Calu3 (cell line): ENCODE measurements at regions not wholly inside any gene's neighbourhood (a gene's known extent, or its start where the extent isn't known, plus 50 kb on each side); places are given as distances from the start of the nearest gene placed in this dataset.

Experiments used
- BruUV-seq: library from RNA; stranded (reverse); fragments of 400-500 nt; replicated peaks from 2 replicates; lab custom pipeline; 2021; lab: Mats Ljungman, UMichigan
- CTCF ChIA-PET: fragments of 300-600 bp; sonication (Branson Sonifier 250); formaldehyde crosslinking; loops from one replicate; lab custom pipeline; 2022; ENCODE audit warnings: antibody characterized with exemption; lab: Charles Lee
- DNase-seq: peaks from one replicate; pipeline ENCODE4 v3.0.0; 2022
- H3K27ac Mint-ChIP-seq: one replicate; pipeline ENCODE4 v1.8.0; 2022; ENCODE audit warnings: mixed read lengths; ENCODE audit not compliant: unreplicated experiment
- H3K27me3 Mint-ChIP-seq: one replicate; pipeline ENCODE4 v1.8.0; 2022; ENCODE audit warnings: mixed read lengths; ENCODE audit not compliant: unreplicated experiment
- H3K36me3 Mint-ChIP-seq: one replicate; pipeline ENCODE4 v1.8.0; 2022; ENCODE audit warnings: mild to moderate bottlenecking, moderate library complexity, mixed read lengths; ENCODE audit not compliant: insufficient read depth, unreplicated experiment
- H3K4me1 Mint-ChIP-seq: one replicate; pipeline ENCODE4 v1.8.0; 2022; ENCODE audit warnings: mild to moderate bottlenecking, low read depth, mixed read lengths; ENCODE audit not compliant: unreplicated experiment
- H3K4me3 Mint-ChIP-seq: one replicate; pipeline ENCODE4 v1.8.0; 2022; ENCODE audit warnings: mild to moderate bottlenecking, low read depth, moderate library complexity, mixed read lengths; ENCODE audit not compliant: unreplicated experiment
- H3K9me3 Mint-ChIP-seq: one replicate; pipeline ENCODE4 v1.8.0; 2022; ENCODE audit warnings: low read depth, mixed read lengths; ENCODE audit not compliant: unreplicated experiment
- intact Hi-C: fragments of 100-400 bp; cut with micrococcal nuclease; formaldehyde crosslinking; loops from one replicate; pipeline ENCODE4 v1.10.0; 2022; ENCODE audit not compliant: unreplicated experiment
- TF ChIP-seq, protein P1 (sequence below): fragments of 200-600 bp; IDR thresholded peaks from one replicate; pipeline ENCODE4 v1.8.0; 2022; ENCODE audit warnings: antibody characterized with exemption; ENCODE audit not compliant: unreplicated experiment

DNA sequence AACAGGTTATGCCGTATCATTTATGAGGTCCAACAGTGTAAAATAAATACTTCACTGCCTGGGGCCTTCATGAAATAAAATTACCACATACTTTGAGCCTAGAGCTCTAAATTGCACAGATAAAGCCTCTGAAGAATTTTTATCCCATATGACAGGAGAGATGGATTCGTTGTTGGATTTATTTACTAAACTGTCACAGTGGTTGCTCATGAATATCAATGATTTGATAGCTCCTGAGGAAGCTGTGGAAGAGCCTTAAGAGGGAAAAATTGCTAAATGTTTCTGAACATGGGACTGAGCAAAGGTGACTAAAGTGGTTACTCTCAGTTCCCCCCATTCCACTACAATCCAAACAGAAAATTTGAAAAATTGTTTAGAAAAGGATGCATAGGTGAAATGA is 558.9 kb upstream of the IL12A start:
- Mint-ChIP-seq H3K4me1 (no peaks in the 10 kb centered on the region), H3K27me3 (no peaks in the 10 kb centered on the region), H3K36me3 (no peaks in the 10 kb centered on the region), H3K27ac (no peak overlapping the region), H3K4me3 (no peak overlapping the region), H3K9me3 (no peaks in the 10 kb centered on the region)
- DNase-seq, result no peak
- no TSS peak for BruUV-seq
- CTCF ChIA-PET, result no interaction called here
- TF ChIP-seq, protein P1, sequence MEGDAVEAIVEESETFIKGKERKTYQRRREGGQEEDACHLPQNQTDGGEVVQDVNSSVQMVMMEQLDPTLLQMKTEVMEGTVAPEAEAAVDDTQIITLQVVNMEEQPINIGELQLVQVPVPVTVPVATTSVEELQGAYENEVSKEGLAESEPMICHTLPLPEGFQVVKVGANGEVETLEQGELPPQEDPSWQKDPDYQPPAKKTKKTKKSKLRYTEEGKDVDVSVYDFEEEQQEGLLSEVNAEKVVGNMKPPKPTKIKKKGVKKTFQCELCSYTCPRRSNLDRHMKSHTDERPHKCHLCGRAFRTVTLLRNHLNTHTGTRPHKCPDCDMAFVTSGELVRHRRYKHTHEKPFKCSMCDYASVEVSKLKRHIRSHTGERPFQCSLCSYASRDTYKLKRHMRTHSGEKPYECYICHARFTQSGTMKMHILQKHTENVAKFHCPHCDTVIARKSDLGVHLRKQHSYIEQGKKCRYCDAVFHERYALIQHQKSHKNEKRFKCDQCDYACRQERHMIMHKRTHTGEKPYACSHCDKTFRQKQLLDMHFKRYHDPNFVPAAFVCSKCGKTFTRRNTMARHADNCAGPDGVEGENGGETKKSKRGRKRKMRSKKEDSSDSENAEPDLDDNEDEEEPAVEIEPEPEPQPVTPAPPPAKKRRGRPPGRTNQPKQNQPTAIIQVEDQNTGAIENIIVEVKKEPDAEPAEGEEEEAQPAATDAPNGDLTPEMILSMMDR, result no peak
- intact Hi-C loops, result no loop called here

DNA sequence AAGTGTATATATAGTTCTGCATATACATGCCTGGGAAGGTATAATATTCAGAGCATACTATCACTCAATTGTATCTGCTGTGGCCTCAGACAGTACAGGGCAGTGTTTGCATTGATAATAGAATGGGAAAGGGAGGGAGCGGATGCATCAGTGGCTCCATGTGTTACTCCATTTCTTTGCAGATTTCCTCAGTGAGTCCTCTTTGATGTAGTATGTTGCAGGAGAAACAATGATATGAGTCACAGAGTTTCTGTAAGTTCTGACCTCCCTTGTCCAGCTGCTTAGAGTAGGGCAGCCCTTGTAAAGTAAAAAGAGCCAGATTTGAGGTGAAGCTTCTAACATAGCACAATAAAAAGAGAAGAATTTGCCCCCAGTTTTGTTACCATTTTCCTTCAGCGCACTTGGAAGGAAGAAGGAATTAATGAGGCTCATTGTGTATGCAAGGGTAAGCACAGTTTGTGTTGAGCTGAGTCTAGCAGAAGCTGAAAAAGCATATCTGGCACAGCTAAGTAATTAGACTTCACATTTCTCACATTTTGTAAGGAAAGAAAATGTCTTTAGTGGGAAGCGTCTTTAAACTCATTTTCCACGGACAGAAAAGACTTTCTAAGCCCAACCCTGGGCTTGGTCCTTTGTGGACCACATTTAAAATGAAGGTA is 555.8 kb upstream of the IL12A start:
- TF ChIP-seq, protein P1, result no peak
- H3K27me3 Mint-ChIP-seq, result no peaks in the 10 kb centered on the region
- no peaks in the 10 kb centered on the region for H3K9me3 Mint-ChIP-seq
- intact Hi-C loops, result no loop called here
- H3K36me3 Mint-ChIP-seq, result no peaks in the 10 kb centered on the region
- no peak overlapping the region for H3K4me3 Mint-ChIP-seq
- BruUV-seq, result no TSS peak
- CTCF ChIA-PET, result interaction anchor here (0.5 to 1.2 kb wide), 2 partner anchors 11 to 562 kb away, joined by 4 to 5 read pairs; no protein-coding TSS in a partner anchor
- DNase-seq, result no peak
- H3K27ac Mint-ChIP-seq, result no peak overlapping the region
- H3K4me1 Mint-ChIP-seq, result no peaks in the 10 kb centered on the region

DNA sequence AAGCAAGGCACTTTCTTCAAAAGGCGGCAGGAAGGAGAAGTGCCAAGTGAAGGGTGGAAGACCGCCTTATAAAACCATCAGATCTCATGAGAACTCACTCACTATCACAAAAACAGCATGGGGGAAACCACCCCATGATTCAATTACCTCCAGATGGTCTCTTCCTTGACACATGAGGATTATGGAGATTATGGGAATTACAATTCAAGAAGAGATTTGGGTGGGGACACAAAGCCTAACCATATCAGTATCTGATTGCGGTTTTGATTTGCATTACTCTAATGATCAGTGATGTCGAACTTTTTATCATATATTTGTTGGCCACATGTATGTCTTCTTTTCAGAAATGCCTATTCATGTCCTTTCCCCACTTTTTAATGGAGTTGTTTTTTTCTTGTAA is 549.3 kb upstream of the IL12A start:
- Mint-ChIP-seq H3K36me3 (no peaks in the 10 kb centered on the region), H3K9me3 (peaks cover 6% of the 10 kb centered on the region), H3K27ac (no peak overlapping the region), H3K4me3 (no peak overlapping the region), H3K4me1 (no peaks in the 10 kb centered on the region), H3K27me3 (no peaks in the 10 kb centered on the region)
- CTCF ChIA-PET, result no interaction called here
- no peak for DNase-seq
- BruUV-seq, result no TSS peak
- intact Hi-C loops, result no loop called here
- TF ChIP-seq, protein P1, result no peak

DNA sequence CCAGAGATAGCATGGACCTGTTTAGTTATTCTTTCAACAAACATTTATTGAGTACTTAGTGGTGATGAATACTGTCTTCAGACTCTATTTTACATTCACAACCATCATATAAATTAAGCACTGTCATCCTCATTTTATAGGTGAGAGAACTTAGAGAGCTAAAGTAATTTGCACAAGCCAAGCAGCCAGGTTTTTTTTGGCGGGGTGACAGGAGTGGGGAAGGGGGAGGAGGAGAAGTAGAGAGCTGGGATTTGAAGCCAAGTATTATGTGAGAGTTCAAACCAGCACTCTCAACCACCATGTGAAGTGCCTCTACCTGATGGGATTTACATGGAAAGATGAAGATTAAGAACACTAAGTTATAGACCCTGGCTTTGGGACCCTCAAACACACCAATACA is 547.4 kb upstream of the IL12A start:
- BruUV-seq, result no TSS peak
- TF ChIP-seq, protein P1, result no peak
- no peaks in the 10 kb centered on the region for H3K27me3 Mint-ChIP-seq
- no peak for DNase-seq
- H3K4me3 Mint-ChIP-seq, result no peak overlapping the region
- H3K4me1 Mint-ChIP-seq, result no peaks in the 10 kb centered on the region
- no peaks in the 10 kb centered on the region for H3K36me3 Mint-ChIP-seq
- CTCF ChIA-PET, result no interaction called here
- intact Hi-C loops, result no loop called here
- H3K27ac Mint-ChIP-seq, result no peak overlapping the region
- peaks cover 6% of the 10 kb centered on the region for H3K9me3 Mint-ChIP-seq
